Ishikawa (cell line): ENCODE measurements at regions not wholly inside any gene's neighbourhood (a gene's known extent, or its start where the extent isn't known, plus 50 kb on each side); places are given as distances from the start of the nearest gene placed in this dataset.

Source experiments
- CEBPB ChIP-seq: IDR thresholded peaks from 2 replicates; pipeline ENCODE4 v1.6.1; 2012
- CREB1 ChIP-seq: IDR thresholded peaks from 2 replicates; pipeline ENCODE4 v1.6.1; 2012; ENCODE audit warnings: low read depth
- EGR1 ChIP-seq: IDR thresholded peaks from 2 replicates; pipeline ENCODE4 v1.6.1; 2012
- EP300 ChIP-seq: IDR thresholded peaks from 2 replicates; pipeline ENCODE4 v1.6.1; 2012; ENCODE audit warnings: borderline replicate concordance
- FOXM1 ChIP-seq: IDR thresholded peaks from 2 replicates; pipeline ENCODE4 v1.6.1; 2012; ENCODE audit warnings: low read depth, borderline replicate concordance
- NFIC ChIP-seq: IDR thresholded peaks from 2 replicates; pipeline ENCODE4 v1.6.1; 2012
- RAD21 ChIP-seq: IDR thresholded peaks from 2 replicates; pipeline ENCODE4 v1.6.1; 2012; ENCODE audit warnings: low read depth
- TAF1 ChIP-seq: IDR thresholded peaks from 2 replicates; pipeline ENCODE4 v1.6.1; 2012; ENCODE audit warnings: low read depth, mild to moderate bottlenecking
- TCF12 ChIP-seq: IDR thresholded peaks from 2 replicates; pipeline ENCODE4 v1.6.1; 2012; ENCODE audit warnings: low read depth
- TEAD4 ChIP-seq: IDR thresholded peaks from 2 replicates; pipeline ENCODE4 v1.6.1; 2012
- YY1 ChIP-seq: IDR thresholded peaks from 2 replicates; pipeline ENCODE4 v1.6.1; 2012; ENCODE audit warnings: low read depth
- ZBTB7A ChIP-seq: IDR thresholded peaks from 2 replicates; pipeline ENCODE4 v1.6.1; 2012; ENCODE audit warnings: low read depth
- TF ChIP-seq, protein P1 (sequence below): IDR thresholded peaks from 2 replicates; pipeline ENCODE4 v1.6.1; 2012; ENCODE audit warnings: low read depth, mild to moderate bottlenecking
- TF ChIP-seq, protein P2 (sequence below): IDR thresholded peaks from 2 replicates; pipeline ENCODE4 v1.6.1; 2012
- TF ChIP-seq, protein P3 (sequence below): IDR thresholded peaks from 2 replicates; pipeline ENCODE4 v1.6.1; 2012

- TF ChIP-seq FOXM1 (no peak), TAF1 (no peak), TCF12 (no peak), YY1 (no peak), ZBTB7A (no peak), EGR1 (no peak)
- TF ChIP-seq, protein P1, sequence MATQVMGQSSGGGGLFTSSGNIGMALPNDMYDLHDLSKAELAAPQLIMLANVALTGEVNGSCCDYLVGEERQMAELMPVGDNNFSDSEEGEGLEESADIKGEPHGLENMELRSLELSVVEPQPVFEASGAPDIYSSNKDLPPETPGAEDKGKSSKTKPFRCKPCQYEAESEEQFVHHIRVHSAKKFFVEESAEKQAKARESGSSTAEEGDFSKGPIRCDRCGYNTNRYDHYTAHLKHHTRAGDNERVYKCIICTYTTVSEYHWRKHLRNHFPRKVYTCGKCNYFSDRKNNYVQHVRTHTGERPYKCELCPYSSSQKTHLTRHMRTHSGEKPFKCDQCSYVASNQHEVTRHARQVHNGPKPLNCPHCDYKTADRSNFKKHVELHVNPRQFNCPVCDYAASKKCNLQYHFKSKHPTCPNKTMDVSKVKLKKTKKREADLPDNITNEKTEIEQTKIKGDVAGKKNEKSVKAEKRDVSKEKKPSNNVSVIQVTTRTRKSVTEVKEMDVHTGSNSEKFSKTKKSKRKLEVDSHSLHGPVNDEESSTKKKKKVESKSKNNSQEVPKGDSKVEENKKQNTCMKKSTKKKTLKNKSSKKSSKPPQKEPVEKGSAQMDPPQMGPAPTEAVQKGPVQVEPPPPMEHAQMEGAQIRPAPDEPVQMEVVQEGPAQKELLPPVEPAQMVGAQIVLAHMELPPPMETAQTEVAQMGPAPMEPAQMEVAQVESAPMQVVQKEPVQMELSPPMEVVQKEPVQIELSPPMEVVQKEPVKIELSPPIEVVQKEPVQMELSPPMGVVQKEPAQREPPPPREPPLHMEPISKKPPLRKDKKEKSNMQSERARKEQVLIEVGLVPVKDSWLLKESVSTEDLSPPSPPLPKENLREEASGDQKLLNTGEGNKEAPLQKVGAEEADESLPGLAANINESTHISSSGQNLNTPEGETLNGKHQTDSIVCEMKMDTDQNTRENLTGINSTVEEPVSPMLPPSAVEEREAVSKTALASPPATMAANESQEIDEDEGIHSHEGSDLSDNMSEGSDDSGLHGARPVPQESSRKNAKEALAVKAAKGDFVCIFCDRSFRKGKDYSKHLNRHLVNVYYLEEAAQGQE: no peak
- TF ChIP-seq, protein P2, sequence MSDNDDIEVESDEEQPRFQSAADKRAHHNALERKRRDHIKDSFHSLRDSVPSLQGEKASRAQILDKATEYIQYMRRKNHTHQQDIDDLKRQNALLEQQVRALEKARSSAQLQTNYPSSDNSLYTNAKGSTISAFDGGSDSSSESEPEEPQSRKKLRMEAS: no peak
- TF ChIP-seq, protein P3, sequence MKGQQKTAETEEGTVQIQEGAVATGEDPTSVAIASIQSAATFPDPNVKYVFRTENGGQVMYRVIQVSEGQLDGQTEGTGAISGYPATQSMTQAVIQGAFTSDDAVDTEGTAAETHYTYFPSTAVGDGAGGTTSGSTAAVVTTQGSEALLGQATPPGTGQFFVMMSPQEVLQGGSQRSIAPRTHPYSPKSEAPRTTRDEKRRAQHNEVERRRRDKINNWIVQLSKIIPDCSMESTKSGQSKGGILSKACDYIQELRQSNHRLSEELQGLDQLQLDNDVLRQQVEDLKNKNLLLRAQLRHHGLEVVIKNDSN: no peak
Observed at GRCh38 chr14:49424436-49425331, 161.5 kb downstream of the RPS29 start.

- TF ChIP-seq TAF1: no peak
Observed at GRCh38 chr14:49420201-49420600, 166.0 kb downstream of the RPS29 start.

GRCh38 chr14:49418789-49419188 is 167.4 kb downstream of the RPS29 start:
- no peak for TF ChIP-seq FOXM1
- no peak for TF ChIP-seq CEBPB
- no peak for TF ChIP-seq TCF12
- no peak for TF ChIP-seq EP300

GRCh38 chr14:49417790-49418189 is 168.4 kb downstream of the RPS29 start:
- TF ChIP-seq ZBTB7A (no peak), EGR1 (no peak)

DNA sequence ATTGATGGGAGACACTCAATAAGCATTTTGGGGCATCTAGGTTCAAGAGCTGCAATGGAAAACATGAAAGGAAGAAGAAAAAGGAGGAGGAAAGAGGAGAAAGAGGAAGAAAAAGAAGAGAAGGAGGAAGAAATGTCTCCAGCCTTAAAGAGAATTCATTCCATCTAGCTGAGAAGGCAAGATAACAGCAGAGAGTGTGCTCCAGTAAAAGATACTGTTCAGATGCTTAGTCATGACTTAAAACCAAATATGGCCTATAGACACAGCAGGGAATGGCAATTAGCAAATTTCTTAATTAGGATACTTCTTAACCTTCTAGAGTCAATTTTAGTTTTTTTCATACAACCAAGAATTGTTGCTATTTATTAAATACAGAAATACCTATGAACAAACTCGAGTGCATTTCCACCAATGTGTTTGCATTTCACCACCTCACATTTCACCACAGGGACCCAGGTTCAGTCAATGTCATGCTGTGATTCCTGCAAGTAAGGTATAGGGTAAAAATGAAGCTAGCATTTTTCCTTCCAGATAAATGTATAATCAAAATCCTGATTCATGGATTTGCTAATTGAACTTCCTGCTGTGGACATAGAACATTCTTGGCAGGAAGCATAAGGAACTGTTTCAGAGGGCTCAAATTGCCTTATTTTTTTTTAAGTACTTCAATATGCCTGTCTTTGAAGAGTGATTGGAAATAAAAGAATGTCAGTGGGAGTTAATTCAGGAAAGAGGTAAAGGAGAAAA is 177.8 kb downstream of the RPS29 start:
- no peak for TF ChIP-seq CEBPB
- TF ChIP-seq YY1: no peak
- TF ChIP-seq EGR1: no peak
- TF ChIP-seq, protein P2: no peak
- TF ChIP-seq TAF1: no peak
- TF ChIP-seq RAD21: no peak
- no peak for TF ChIP-seq ZBTB7A
- no peak for TF ChIP-seq TCF12
- TF ChIP-seq EP300: no peak
- no peak for TF ChIP-seq FOXM1

DNA sequence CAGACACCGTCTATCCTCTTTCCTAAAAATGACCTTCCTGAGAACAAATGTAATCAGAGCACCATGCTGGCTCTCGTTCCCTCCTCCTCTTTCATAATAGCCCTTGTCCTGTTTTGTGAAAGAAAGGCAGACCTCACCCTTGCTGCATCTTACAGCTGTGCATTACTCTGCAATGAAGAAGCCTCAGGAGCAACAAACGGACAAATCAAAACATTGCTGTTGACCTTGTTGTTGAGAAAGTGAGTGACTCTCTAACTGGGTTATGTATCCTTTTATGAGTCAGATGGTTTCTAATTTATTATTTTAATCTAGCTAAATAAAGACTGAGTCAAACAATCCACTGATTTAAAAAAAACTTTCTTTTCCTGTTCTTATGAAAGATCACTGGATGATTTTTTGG is 180.9 kb downstream of the RPS29 start:
- TF ChIP-seq TAF1 (no peak), ZBTB7A (no peak), EGR1 (no peak), FOXM1 (no peak), CREB1 (no peak), RAD21 (no peak), TEAD4 (no peak), TCF12 (no peak), YY1 (no peak), NFIC (no peak), CEBPB (no peak), EP300 (no peak)
- TF ChIP-seq, protein P2: no peak
- TF ChIP-seq, protein P1: no peak
- TF ChIP-seq, protein P3: no peak
